ENCODE measurements at regions not wholly inside any gene's neighbourhood (a gene's known extent, or its start where the extent isn't known, plus 50 kb on each side); places are given as distances from the start of the nearest gene placed in this dataset.

DNA sequence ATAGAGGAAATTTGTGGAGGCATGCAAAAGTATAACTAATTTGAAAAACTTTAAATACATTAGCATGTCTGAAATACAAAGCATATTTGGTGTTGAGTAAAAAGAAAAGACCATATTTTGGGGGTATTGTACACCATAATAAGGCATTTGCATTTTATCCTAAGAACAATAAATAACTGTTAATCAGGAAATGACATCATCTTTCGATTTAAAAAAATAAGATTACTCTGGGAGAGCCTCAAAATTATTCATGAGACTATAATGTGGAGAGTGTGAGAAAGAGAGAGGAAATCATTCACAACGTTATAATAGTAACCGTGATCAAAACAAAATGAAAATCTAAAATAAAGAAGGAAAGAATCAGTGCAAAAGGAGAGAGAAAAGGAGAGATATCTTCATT, 712.3 kb upstream of the POT1 start:
- no peak overlapping the region for H3K4me3 Mint-ChIP-seq (ENCODE audit: low read depth)
- peaks cover 11% of the 10 kb centered on the region for H3K4me1 Mint-ChIP-seq (ENCODE audit: low read depth)
- no peaks in the 10 kb centered on the region for H3K27me3 Mint-ChIP-seq
- H3K9me3 Mint-ChIP-seq (ENCODE audit: low read depth), result no peaks in the 10 kb centered on the region
- TF ChIP-seq, protein P1, sequence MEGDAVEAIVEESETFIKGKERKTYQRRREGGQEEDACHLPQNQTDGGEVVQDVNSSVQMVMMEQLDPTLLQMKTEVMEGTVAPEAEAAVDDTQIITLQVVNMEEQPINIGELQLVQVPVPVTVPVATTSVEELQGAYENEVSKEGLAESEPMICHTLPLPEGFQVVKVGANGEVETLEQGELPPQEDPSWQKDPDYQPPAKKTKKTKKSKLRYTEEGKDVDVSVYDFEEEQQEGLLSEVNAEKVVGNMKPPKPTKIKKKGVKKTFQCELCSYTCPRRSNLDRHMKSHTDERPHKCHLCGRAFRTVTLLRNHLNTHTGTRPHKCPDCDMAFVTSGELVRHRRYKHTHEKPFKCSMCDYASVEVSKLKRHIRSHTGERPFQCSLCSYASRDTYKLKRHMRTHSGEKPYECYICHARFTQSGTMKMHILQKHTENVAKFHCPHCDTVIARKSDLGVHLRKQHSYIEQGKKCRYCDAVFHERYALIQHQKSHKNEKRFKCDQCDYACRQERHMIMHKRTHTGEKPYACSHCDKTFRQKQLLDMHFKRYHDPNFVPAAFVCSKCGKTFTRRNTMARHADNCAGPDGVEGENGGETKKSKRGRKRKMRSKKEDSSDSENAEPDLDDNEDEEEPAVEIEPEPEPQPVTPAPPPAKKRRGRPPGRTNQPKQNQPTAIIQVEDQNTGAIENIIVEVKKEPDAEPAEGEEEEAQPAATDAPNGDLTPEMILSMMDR (IDR thresholded peaks at IDR 0.05; ENCODE audit: unreplicated experiment), result no peak
- H3K36me3 Mint-ChIP-seq (ENCODE audit: insufficient read depth), result no peaks in the 10 kb centered on the region
- DNase-seq (ENCODE audit: low spot score, unreplicated experiment), result no peak
- no peak overlapping the region for H3K27ac Mint-ChIP-seq

DNA sequence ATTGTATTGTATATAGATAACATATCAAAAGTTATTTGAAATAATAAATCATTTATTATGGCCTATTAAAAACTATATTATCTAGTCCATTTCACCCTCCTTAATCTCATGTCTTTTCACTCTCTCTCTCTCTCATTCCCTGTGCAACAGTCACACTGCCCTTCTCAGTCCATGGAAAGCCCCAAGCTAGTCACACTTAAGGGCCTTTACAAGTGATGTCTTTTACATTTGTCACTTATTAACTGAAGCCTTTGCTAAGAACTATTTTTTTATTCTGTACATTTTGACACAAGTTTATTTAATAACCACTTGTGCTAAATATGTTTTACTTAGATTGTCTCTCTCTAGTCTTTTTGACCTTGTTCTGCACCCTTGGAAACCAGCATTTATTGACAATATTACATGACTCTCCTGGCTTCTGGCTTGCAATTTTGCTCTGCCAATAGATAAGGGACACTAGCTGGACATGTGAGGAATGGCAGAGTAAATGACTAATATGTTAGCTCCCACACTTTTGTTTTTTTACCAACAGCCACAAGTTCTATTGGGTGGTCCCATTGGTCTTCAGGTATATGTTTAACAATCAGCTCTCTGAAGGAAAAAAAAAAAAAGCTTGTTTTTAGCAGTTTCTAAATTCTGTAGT, 706.8 kb upstream of the POT1 start:
- Mint-ChIP-seq H3K27ac (no peak overlapping the region), H3K27me3 (no peaks in the 10 kb centered on the region), H3K9me3 (ENCODE audit: low read depth) (no peaks in the 10 kb centered on the region), H3K36me3 (ENCODE audit: insufficient read depth) (no peaks in the 10 kb centered on the region), H3K4me1 (ENCODE audit: low read depth) (peaks cover 13% of the 10 kb centered on the region), H3K4me3 (ENCODE audit: low read depth) (no peak overlapping the region)
- TF ChIP-seq, protein P1 (IDR thresholded peaks at IDR 0.05; ENCODE audit: unreplicated experiment), result no peak
- no peak for DNase-seq (ENCODE audit: low spot score, unreplicated experiment)

DNA sequence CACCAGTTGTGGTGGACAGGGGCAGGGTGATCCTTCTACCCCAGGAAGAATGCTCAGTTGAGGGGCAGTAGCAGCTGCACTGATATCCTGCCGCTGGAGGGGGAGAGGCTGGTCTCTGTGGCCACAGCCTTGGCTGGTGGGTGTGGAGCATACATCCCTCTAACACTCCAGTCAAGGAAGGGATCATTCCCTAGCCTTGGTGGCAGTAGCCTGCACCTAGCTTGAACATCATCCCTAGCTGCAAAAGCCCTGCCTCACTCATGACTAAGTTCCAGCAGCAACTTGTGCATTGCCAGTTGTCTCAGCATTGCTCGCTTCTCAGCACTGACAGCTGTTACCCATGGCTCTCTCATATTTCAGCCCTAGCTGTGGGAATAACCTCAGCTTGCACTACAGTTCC, 688.9 kb upstream of the POT1 start:
- no peak overlapping the region for H3K27ac Mint-ChIP-seq
- H3K4me1 Mint-ChIP-seq (ENCODE audit: low read depth), result no peaks in the 10 kb centered on the region
- peaks cover 26% of the 10 kb centered on the region for H3K9me3 Mint-ChIP-seq (ENCODE audit: low read depth)
- no peaks in the 10 kb centered on the region for H3K27me3 Mint-ChIP-seq
- peaks cover 1% of the 10 kb centered on the region for H3K36me3 Mint-ChIP-seq (ENCODE audit: insufficient read depth)
- TF ChIP-seq, protein P1 (IDR thresholded peaks at IDR 0.05; ENCODE audit: unreplicated experiment), result no peak
- no peak for DNase-seq (ENCODE audit: low spot score, unreplicated experiment)
- H3K4me3 Mint-ChIP-seq (ENCODE audit: low read depth), result no peak overlapping the region

DNA sequence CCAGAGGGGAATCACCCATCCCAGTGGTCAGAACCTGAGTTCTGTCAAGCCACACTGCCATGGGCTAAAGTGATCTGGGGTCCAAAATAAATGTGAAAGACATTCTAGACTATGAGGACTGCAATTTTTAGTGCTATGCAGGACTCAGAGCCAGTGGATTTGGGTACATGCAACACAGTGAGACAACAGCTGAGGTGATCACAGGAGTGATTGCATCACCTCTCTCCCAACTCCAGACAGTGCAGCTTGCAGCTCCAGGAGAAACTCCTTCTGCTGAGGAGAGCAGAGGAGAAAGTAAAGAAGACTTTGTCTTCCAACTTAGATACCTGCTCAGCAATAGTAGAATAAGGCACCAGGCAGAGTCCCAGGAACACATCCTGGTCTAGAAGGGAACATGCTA, 682.0 kb upstream of the POT1 start:
- Mint-ChIP-seq H3K36me3 (ENCODE audit: insufficient read depth) (peaks cover 1% of the 10 kb centered on the region), H3K27me3 (no peaks in the 10 kb centered on the region), H3K4me1 (ENCODE audit: low read depth) (no peaks in the 10 kb centered on the region), H3K27ac (no peak overlapping the region), H3K4me3 (ENCODE audit: low read depth) (no peak overlapping the region), H3K9me3 (ENCODE audit: low read depth) (peaks cover 14% of the 10 kb centered on the region)
- TF ChIP-seq, protein P1 (IDR thresholded peaks at IDR 0.05; ENCODE audit: unreplicated experiment), result no peak
- DNase-seq (ENCODE audit: low spot score, unreplicated experiment), result no peak

DNA sequence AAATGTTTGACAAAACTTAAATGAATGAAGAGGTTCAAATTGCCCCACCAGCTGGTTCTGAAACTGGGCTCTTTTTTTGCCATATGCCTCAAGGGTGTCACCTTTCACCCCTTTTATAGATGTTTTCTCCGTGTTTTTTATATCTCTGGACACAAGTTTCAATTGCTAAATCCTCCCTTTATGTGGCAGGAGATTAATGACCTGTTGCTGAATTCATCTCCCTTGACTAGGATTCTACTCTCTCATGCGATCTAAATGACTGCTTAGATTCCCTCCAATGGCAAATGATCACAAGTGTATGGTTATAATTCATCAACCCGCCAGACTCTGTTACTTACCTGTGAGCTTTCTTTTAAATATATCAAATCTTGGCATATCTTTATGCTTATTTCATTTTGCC, 677.0 kb upstream of the POT1 start:
- Mint-ChIP-seq H3K36me3 (ENCODE audit: insufficient read depth) (no peaks in the 10 kb centered on the region), H3K27ac (no peak overlapping the region), H3K4me3 (ENCODE audit: low read depth) (no peak overlapping the region), H3K4me1 (ENCODE audit: low read depth) (no peaks in the 10 kb centered on the region), H3K27me3 (no peaks in the 10 kb centered on the region), H3K9me3 (ENCODE audit: low read depth) (no peaks in the 10 kb centered on the region)
- TF ChIP-seq, protein P1 (IDR thresholded peaks at IDR 0.05; ENCODE audit: unreplicated experiment), result no peak
- DNase-seq (ENCODE audit: low spot score, unreplicated experiment), result no peak

All from progenitor cell of endocrine pancreas (in vitro differentiated cells).